Coronary artery (tissue), 2 donors: ENCODE measurements at regions not wholly inside any gene's neighbourhood (a gene's known extent, or its start where the extent isn't known, plus 50 kb on each side); places are given as distances from the start of the nearest gene placed in this dataset.

Source experiments
- DNase-seq: peaks from one replicate; pipeline ENCODE4 v3.0.0-alpha.2; 2017; ENCODE audit warnings: low spot score
- H3K27ac ChIP-seq, 2 donors: fragments of 200-600 bp; sonication (generic); one replicate each; pipeline ENCODE4 v1.5.1; 2016 to 2019
- H3K4me3 ChIP-seq: fragments of 200-600 bp; sonication (generic); 2 replicates; pipeline ENCODE4 v1.5.1; 2016; ENCODE audit warnings: mild to moderate bottlenecking, moderate library complexity
- TF ChIP-seq, protein P1 (sequence below): fragments of 200-600 bp; sonication (generic); IDR thresholded peaks from one replicate; pipeline ENCODE4 v1.5.1; 2019; ENCODE audit warnings: antibody characterized with exemption

DNA sequence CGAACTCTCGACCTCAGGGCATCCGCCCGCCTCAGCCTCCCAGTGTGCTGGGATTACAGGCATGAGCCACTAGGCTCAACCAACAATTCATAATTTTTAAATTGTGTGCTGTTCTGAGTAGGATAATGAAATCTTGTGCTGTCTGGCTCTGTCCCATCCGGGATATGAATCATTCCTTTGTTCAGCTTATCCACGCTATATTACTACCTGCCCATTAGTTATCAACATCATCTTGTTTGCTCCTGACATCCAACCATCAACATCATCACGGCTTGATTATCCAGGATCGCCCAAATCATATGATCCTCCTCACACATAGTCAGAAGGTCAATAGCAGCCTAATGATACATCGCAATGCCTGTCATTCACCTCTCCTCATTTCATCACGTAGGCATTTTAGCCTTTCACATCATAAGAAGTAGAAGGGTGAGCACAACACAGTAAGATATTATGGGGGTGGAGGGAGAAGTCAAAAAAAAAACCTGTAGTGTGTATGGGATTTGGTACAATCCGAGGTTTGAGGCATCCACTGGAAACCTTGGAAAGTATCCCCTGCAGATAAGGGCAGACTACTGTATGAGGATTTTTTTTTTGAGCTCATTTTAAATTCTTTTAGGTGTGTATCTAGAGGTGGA lies 77.0 kb upstream of the SIAH1 start:
- no peak overlapping the region for H3K4me3 ChIP-seq
- no peak overlapping the region for H3K27ac ChIP-seq
- TF ChIP-seq, protein P1, sequence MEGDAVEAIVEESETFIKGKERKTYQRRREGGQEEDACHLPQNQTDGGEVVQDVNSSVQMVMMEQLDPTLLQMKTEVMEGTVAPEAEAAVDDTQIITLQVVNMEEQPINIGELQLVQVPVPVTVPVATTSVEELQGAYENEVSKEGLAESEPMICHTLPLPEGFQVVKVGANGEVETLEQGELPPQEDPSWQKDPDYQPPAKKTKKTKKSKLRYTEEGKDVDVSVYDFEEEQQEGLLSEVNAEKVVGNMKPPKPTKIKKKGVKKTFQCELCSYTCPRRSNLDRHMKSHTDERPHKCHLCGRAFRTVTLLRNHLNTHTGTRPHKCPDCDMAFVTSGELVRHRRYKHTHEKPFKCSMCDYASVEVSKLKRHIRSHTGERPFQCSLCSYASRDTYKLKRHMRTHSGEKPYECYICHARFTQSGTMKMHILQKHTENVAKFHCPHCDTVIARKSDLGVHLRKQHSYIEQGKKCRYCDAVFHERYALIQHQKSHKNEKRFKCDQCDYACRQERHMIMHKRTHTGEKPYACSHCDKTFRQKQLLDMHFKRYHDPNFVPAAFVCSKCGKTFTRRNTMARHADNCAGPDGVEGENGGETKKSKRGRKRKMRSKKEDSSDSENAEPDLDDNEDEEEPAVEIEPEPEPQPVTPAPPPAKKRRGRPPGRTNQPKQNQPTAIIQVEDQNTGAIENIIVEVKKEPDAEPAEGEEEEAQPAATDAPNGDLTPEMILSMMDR: no peak
- DNase-seq: no peak

DNA sequence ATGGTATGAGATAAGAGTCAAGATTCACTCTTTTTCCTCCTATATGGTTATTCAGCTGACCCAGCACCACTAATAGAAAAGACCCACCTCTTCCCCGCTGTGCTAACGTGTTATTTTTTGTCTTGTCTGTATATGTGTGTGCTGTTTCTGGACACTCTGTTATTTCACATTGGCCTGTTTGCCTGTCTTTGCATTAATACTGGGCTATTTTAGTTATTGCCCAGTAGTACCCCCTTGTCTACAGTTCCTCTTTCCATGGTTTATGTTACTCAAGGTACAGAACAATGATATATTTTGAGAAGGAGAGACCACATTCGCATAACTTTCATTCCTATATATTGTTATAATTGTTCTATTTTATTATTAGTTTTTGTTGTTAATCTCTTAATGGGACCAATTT lies 74.0 kb upstream of the SIAH1 start:
- H3K4me3 ChIP-seq: no peak overlapping the region
- H3K27ac ChIP-seq: no peak overlapping the region
- TF ChIP-seq, protein P1: no peak
- DNase-seq: no peak

DNA sequence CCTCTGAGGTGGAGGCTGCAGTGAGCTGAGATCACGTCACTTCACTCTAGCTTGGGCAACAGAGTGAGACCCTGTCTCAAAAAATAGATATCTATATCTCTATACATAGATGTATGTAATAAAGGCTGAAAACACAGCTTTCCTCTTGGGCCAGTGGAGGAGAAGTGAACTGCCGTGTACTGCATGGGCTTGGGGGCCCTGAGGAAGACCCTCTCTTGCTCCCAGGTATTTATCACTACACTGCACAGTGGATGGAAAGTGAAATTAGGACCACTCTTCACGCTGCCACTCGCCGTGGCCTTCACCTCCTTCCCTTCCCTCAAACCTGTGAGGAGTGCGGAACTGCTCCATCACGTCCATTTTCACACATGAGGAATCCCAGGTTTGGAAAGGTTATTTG lies 68.8 kb upstream of the SIAH1 start:
- DNase-seq: no peak
- TF ChIP-seq, protein P1: no peak
- H3K27ac ChIP-seq: no peak overlapping the region
- H3K4me3 ChIP-seq: no peak overlapping the region

DNA sequence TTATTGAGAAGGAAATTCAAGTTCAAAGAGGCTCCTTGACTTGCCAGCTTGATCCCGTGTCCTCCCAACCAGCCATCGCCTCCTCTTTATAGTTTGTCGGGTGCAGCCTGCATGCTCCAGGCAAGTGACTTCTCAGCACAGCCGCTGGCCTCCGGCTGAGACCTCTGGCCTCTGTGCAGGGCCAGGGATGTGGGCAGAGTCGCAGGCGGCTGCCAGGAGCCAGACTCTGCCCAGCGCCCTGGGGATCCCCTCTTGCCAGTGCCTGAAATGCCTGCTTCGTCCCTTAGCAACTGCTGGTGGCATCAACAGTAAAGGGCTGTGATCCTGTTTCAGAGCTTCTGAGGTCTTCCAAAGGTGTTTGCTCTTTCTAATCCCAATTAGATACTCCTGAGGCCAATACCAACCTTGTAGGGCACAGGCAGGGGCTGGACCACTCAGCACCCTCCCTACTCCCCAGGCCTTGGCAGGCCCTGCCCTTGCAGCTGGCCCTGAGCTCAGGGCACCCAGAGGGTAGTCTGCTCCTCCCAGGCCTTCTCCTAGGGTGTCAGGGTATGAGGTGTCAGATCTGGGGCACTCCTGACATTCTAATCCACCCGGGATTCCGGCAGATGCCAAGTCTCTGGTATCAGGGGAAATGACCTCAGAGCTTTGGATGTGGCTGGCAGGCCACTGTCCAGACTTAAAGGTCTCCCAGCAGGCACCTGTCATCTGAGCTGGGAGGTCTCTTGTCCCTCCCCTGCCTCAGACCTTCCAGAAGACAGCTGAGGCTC lies 68.0 kb upstream of the SIAH1 start:
- no peak overlapping the region for H3K4me3 ChIP-seq
- DNase-seq: no peak
- TF ChIP-seq, protein P1: no peak
- no peak overlapping the region for H3K27ac ChIP-seq

DNA sequence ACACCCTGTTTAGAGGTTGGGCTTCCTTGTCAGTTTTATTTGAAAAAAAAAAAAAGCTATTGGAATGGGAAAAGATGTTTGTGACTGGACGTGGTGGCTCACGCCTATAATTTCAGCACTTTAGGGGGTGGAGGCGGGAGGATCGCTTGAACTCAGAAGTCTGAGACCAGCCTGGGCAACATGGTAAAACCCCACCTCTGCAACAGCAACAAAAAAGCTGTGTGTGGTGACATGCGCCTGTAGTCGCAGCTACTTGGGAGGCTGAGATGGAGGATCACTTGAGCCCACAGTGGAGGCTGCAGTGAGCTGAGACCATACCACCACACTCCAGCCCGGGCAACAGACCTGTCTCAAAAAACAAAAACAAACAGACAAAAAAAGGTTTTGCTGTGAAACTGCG lies 66.1 kb upstream of the SIAH1 start:
- no peak for DNase-seq
- TF ChIP-seq, protein P1: no peak
- Histone ChIP-seq H3K4me3 (no peak overlapping the region), H3K27ac (no peak overlapping the region)

DNA sequence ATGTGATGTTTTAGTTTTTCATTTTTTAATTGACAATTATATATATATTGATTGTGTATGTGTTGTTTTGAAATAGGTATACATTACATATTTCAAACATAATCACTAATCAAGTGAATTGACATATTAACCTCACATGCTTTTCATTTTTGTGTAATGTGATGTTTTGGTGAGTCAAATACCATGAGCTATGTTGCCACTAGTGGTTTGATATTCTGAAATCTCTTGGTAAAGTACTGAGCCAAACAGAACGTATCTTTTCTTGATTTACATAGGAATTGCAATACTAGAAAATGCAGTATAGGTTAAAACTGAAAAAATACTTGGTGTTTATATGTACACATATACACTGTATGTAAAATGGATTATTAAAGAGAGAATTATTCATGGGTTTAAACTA lies 65.2 kb upstream of the SIAH1 start:
- no peak for DNase-seq

More for the DNA sequence above, 65.2 kb upstream of the SIAH1 start:
- Histone ChIP-seq H3K27ac (no peak overlapping the region), H3K4me3 (no peak overlapping the region)
- TF ChIP-seq, protein P1: no peak
